Fibroblast of lung (primary cell): ENCODE measurements at regions not wholly inside any gene's neighbourhood (a gene's known extent, or its start where the extent isn't known, plus 50 kb on each side); places are given as distances from the start of the nearest gene placed in this dataset.

Source experiments
- CTCF ChIP-seq, 2 donors: IDR thresholded peaks in 1 of 2; conservative IDR thresholded peaks in 1 of 2; 1 replicate in 1 of 2; 2 replicates in 1 of 2; pipeline ENCODE4 v1.5.1; 2011 to 2012; ENCODE audit warnings: low read length in 2 of 2, control low read depth in 1 of 2, inconsistent platforms in 1 of 2, low read depth in 1 of 2, mild to moderate bottlenecking in 1 of 2
- EZH2 ChIP-seq: IDR thresholded peaks from 2 replicates; pipeline ENCODE4 v1.5.1; 2012; ENCODE audit warnings: low read length, control low read depth, mild to moderate bottlenecking; ENCODE audit errors: missing control alignments

- TF ChIP-seq CTCF (conservative IDR thresholded peaks at IDR 0.05 in 1 of 2, IDR thresholded peaks at IDR 0.05 in 1 of 2; ENCODE audit: low read depth in 1 of 2, low read length in 2 of 2) (no peak), EZH2 (no peak)
Observed at GRCh38 chr1:69513601-69514000, 54.1 kb upstream of the LRRC7 start.
